ENCODE measurements at regions not wholly inside any gene's neighbourhood (a gene's known extent, or its start where the extent isn't known, plus 50 kb on each side); places are given as distances from the start of the nearest gene placed in this dataset.
"Not testable (repeated sequence)": the region's sequence is repeated elsewhere in the genome, so short reads cannot be mapped to it uniquely, and the experiment has no call there.

GRCh38 chr1:90305577-90305976 is 310.7 kb downstream of the ZNF326 start:
- peaks cover 11 to 14% of the 10 kb centered on the region in 2 donors for H3K9me3 Mint-ChIP-seq
- H3K27me3 Mint-ChIP-seq = no peaks in the 10 kb centered on the region
- H3K4me1 Mint-ChIP-seq = no peaks in the 10 kb centered on the region
- ATAC-seq (no peak), DNase-seq (no peak)
- no peak overlapping the region for H3K4me3 Mint-ChIP-seq
- H3K27ac Mint-ChIP-seq = no peak overlapping the region

- Mint-ChIP-seq H3K27ac (no peak overlapping the region), H3K27me3 (no peaks in the 10 kb centered on the region), H3K4me1 (no peaks in the 10 kb centered on the region)
Measured at GRCh38 chr1:90296327-90296726, 301.4 kb downstream of the ZNF326 start.

GRCh38 chr1:90295534-90295933 is 300.6 kb downstream of the ZNF326 start:
- H3K4me1 Mint-ChIP-seq = no peaks in the 10 kb centered on the region
- no peak overlapping the region for H3K27ac Mint-ChIP-seq
- H3K27me3 Mint-ChIP-seq = no peaks in the 10 kb centered on the region
- no peaks in the 10 kb centered on the region for H3K9me3 Mint-ChIP-seq
- DNase-seq (no peak), ATAC-seq (no peak)
- H3K4me3 Mint-ChIP-seq = no peak overlapping the region

More at GRCh38 chr1:90296327-90296726, 301.4 kb downstream of the ZNF326 start:
- Mint-ChIP-seq H3K9me3 (no peaks in the 10 kb centered on the region), H3K4me3 (no peak overlapping the region)
- ATAC-seq (no peak), DNase-seq (no peak)

- Mint-ChIP-seq H3K9me3 (no peaks in the 10 kb centered on the region), H3K4me1 (no peaks in the 10 kb centered on the region), H3K4me3 (no peak overlapping the region), H3K27me3 (no peaks in the 10 kb centered on the region), H3K27ac (no peak overlapping the region)
- ATAC-seq (no peak), DNase-seq (no peak)
Measured at GRCh38 chr1:90291431-90292216, 296.7 kb downstream of the ZNF326 start.

GRCh38 chr1:90282811-90283210 is 287.9 kb downstream of the ZNF326 start:
- Mint-ChIP-seq H3K9me3 (no peaks in the 10 kb centered on the region), H3K4me1 (no peaks in the 10 kb centered on the region), H3K27ac (no peak overlapping the region), H3K4me3 (no peak overlapping the region), H3K27me3 (no peaks in the 10 kb centered on the region)
- no peak for DNase-seq
- ATAC-seq = no peak

- not testable (repeated sequence) for H3K4me3 Mint-ChIP-seq, ATAC-seq, DNase-seq, H3K9me3 Mint-ChIP-seq, H3K27ac Mint-ChIP-seq, H3K4me1 Mint-ChIP-seq, H3K27me3 Mint-ChIP-seq
Measured at GRCh38 chr1:90281886-90282285, 287.0 kb downstream of the ZNF326 start.

GRCh38 chr1:90277270-90277669 is 282.4 kb downstream of the ZNF326 start:
- no peaks in the 10 kb centered on the region for H3K4me1 Mint-ChIP-seq
- no peaks in the 10 kb centered on the region for H3K27me3 Mint-ChIP-seq
- H3K9me3 Mint-ChIP-seq = no peaks in the 10 kb centered on the region
- no peak overlapping the region for H3K4me3 Mint-ChIP-seq
- no peak overlapping the region for H3K27ac Mint-ChIP-seq
- DNase-seq = no peak
- no peak for ATAC-seq

GRCh38 chr1:90274376-90274775 is 279.5 kb downstream of the ZNF326 start:
- Mint-ChIP-seq H3K27ac (no peak overlapping the region), H3K4me1 (no peaks in the 10 kb centered on the region), H3K4me3 (no peak overlapping the region), H3K9me3 (no peaks in the 10 kb centered on the region), H3K27me3 (no peaks in the 10 kb centered on the region)
- ATAC-seq (no peak), DNase-seq (no peak)

- Mint-ChIP-seq H3K4me3 (no peak overlapping the region), H3K27ac (no peak overlapping the region), H3K4me1 (no peaks in the 10 kb centered on the region), H3K27me3 (no peaks in the 10 kb centered on the region), H3K9me3 (no peaks in the 10 kb centered on the region)
- no peak for ATAC-seq
- no peak for DNase-seq
Measured at GRCh38 chr1:90273241-90273774, 278.4 kb downstream of the ZNF326 start.

GRCh38 chr1:90262791-90263190 is 267.9 kb downstream of the ZNF326 start:
- no peak overlapping the region for H3K27ac Mint-ChIP-seq

GRCh38 chr1:90262286-90262685 is 267.4 kb downstream of the ZNF326 start:
- Mint-ChIP-seq H3K9me3 (no peaks in the 10 kb centered on the region), H3K4me3 (no peak overlapping the region), H3K27ac (no peak overlapping the region), H3K27me3 (no peaks in the 10 kb centered on the region), H3K4me1 (no peaks in the 10 kb centered on the region)
- no peak for DNase-seq
- ATAC-seq = no peak

More at GRCh38 chr1:90262791-90263190, 267.9 kb downstream of the ZNF326 start:
- no peak for ATAC-seq
- no peaks in the 10 kb centered on the region for H3K9me3 Mint-ChIP-seq
- H3K27me3 Mint-ChIP-seq = no peaks in the 10 kb centered on the region
- H3K4me1 Mint-ChIP-seq = no peaks in the 10 kb centered on the region
- no peak overlapping the region for H3K4me3 Mint-ChIP-seq
- DNase-seq = no peak

- Mint-ChIP-seq H3K9me3 (peaks cover 5 to 20% of the 10 kb centered on the region in 2 donors), H3K27me3 (no peaks in the 10 kb centered on the region), H3K4me1 (no peaks in the 10 kb centered on the region), H3K4me3 (no peak overlapping the region), H3K27ac (no peak overlapping the region)
- DNase-seq (no peak), ATAC-seq (no peak)
Measured at GRCh38 chr1:90246069-90246468, 251.2 kb downstream of the ZNF326 start.

GRCh38 chr1:90236493-90236892 is 241.6 kb downstream of the ZNF326 start:
- Mint-ChIP-seq H3K27ac (no peak overlapping the region), H3K4me1 (no peaks in the 10 kb centered on the region), H3K9me3 (no peaks in the 10 kb centered on the region), H3K27me3 (no peaks in the 10 kb centered on the region), H3K4me3 (no peak overlapping the region)
- no peak for DNase-seq
- no peak for ATAC-seq

GRCh38 chr1:90223401-90223800 is 228.5 kb downstream of the ZNF326 start:
- Mint-ChIP-seq H3K4me1 (no peaks in the 10 kb centered on the region), H3K27ac (no peak overlapping the region), H3K4me3 (no peak overlapping the region), H3K9me3 (peaks cover 9 to 20% of the 10 kb centered on the region in 2 donors), H3K27me3 (no peaks in the 10 kb centered on the region)
- no peak for ATAC-seq
- DNase-seq = no peak

GRCh38 chr1:90220941-90221693 is 226.2 kb downstream of the ZNF326 start:
- Mint-ChIP-seq H3K4me3 (no peak overlapping the region), H3K27me3 (no peaks in the 10 kb centered on the region), H3K27ac (no peak overlapping the region), H3K4me1 (no peaks in the 10 kb centered on the region), H3K9me3 (peaks cover 9 to 12% of the 10 kb centered on the region in 2 donors)
- ATAC-seq (no peak), DNase-seq (no peak)

GRCh38 chr1:90220496-90220895 is 225.6 kb downstream of the ZNF326 start:
- no peak for ATAC-seq
- no peaks in the 10 kb centered on the region for H3K27me3 Mint-ChIP-seq

More at GRCh38 chr1:90220496-90220895, 225.6 kb downstream of the ZNF326 start:
- Mint-ChIP-seq H3K9me3 (peaks cover 9% of the 10 kb centered on the region in 2 donors), H3K4me1 (no peaks in the 10 kb centered on the region), H3K4me3 (no peak overlapping the region), H3K27ac (no peak overlapping the region)
- no peak for DNase-seq
